ENCODE measurements at regions not wholly inside any gene's neighbourhood (a gene's known extent, or its start where the extent isn't known, plus 50 kb on each side); places are given as distances from the start of the nearest gene placed in this dataset.

GRCh38 chr20:57004416-57004815, 262.0 kb downstream of the BMP7 start:
- no peak for ATAC-seq

- ATAC-seq = no peak
Observed at GRCh38 chr20:57004951-57005933, 261.2 kb downstream of the BMP7 start.

- ATAC-seq = no peak
Observed at GRCh38 chr20:57006411-57007170, 259.9 kb downstream of the BMP7 start.

GRCh38 chr20:57007171-57007540, 259.3 kb downstream of the BMP7 start:
- no peak for ATAC-seq

GRCh38 chr20:57008217-57008616, 258.2 kb downstream of the BMP7 start:
- no peak for ATAC-seq

GRCh38 chr20:57009355-57009754, 257.1 kb downstream of the BMP7 start:
- no peak for ATAC-seq

- ATAC-seq = no peak
Observed at GRCh38 chr20:57009775-57010174, 256.7 kb downstream of the BMP7 start.

- ATAC-seq = no peak
Observed at GRCh38 chr20:57012691-57013090, 253.8 kb downstream of the BMP7 start.

GRCh38 chr20:57013217-57013616, 253.2 kb downstream of the BMP7 start:
- no peak for ATAC-seq

GRCh38 chr20:57013741-57014140, 252.7 kb downstream of the BMP7 start:
- peak; percentile 71 for ATAC-seq

GRCh38 chr20:57020364-57020763, 246.1 kb downstream of the BMP7 start:
- ATAC-seq = no peak

- ATAC-seq = no peak
Observed at GRCh38 chr20:57022306-57022705, 244.1 kb downstream of the BMP7 start.

GRCh38 chr20:57023007-57023406, 243.4 kb downstream of the BMP7 start:
- ATAC-seq = no peak

- no peak for ATAC-seq
Observed at GRCh38 chr20:57023997-57024396, 242.4 kb downstream of the BMP7 start.

GRCh38 chr20:57024849-57025248, 241.6 kb downstream of the BMP7 start:
- ATAC-seq = no peak

GRCh38 chr20:57025261-57025660, 241.2 kb downstream of the BMP7 start:
- ATAC-seq = no peak

- ATAC-seq = no peak
Observed at GRCh38 chr20:57025666-57026224, 240.7 kb downstream of the BMP7 start.

- ATAC-seq = no peak
Observed at GRCh38 chr20:57027777-57028176, 238.7 kb downstream of the BMP7 start.

- no peak for ATAC-seq
Observed at GRCh38 chr20:57030611-57031600, 235.5 kb downstream of the BMP7 start.

- no peak for ATAC-seq
Observed at GRCh38 chr20:57031867-57032355, 234.5 kb downstream of the BMP7 start.

GRCh38 chr20:57032847-57033246, 233.6 kb downstream of the BMP7 start:
- no peak for ATAC-seq

- no peak for ATAC-seq
Observed at GRCh38 chr20:57034001-57034400, 232.4 kb downstream of the BMP7 start.

Data from esophagus mucosa (tissue), 1 donor.